Activated CD4-positive, alpha-beta T cell treated with anti-CD3 and anti-CD28 coated beads, Interleukin-2, amount 50 U/mL, for 16 hours (primary cell): ENCODE measurements at regions not wholly inside any gene's neighbourhood (a gene's known extent, or its start where the extent isn't known, plus 50 kb on each side); places are given as distances from the start of the nearest gene placed in this dataset.
"Not testable (repeated sequence)": the region's sequence is repeated elsewhere in the genome, so short reads cannot be mapped to it uniquely, and the experiment has no call there.

Experiments used
- DNase-seq: peaks from one replicate; pipeline ENCODE4 v3.0.0-alpha.2; 2020

DNA sequence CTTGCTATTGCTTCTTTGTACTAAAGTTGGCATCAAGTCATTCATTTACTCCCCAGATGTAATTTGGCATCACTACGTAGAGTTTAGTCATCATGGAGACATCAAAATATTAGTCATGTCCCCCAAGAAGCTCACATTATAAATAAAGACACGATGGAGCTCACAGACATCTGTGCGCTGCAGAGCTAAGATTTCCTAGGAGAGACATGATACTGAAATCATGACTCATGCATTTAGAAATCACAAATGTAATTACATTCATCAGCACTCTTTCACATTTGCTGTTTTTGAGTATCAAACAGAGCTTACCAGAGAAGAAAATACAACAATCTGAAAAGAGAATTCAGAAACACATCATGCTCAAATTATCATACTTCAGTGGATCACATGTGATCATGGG is 169.8 kb downstream of the LRIG3 start:
- no peak for DNase-seq

DNA sequence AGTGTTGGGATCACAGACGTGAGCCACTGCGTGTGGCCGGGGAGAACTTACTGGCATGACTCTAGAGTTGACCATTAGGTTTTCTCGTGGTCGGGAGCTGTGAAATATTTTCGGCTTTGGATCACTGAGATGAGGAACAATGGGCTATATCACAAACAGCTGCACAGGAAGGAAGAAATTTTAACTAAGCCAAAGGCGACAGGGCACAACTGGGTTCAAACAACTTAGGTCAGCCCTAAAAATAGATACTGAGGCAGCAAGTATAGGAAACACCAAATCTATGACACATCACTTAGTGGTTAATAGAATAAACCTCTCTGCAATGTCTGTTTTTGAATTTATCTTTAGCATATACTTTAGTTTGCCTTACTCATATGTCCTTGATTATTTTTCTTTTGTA is 162.9 kb downstream of the LRIG3 start:
- DNase-seq = no peak

- DNase-seq = not testable (repeated sequence)
Measured at GRCh38 chr12:58759745-58760144, 160.6 kb downstream of the LRIG3 start.

GRCh38 chr12:58761308-58761707 is 159.0 kb downstream of the LRIG3 start:
- no peak for DNase-seq

GRCh38 chr12:58764100-58764953 is 156.0 kb downstream of the LRIG3 start:
- DNase-seq = no peak

DNA sequence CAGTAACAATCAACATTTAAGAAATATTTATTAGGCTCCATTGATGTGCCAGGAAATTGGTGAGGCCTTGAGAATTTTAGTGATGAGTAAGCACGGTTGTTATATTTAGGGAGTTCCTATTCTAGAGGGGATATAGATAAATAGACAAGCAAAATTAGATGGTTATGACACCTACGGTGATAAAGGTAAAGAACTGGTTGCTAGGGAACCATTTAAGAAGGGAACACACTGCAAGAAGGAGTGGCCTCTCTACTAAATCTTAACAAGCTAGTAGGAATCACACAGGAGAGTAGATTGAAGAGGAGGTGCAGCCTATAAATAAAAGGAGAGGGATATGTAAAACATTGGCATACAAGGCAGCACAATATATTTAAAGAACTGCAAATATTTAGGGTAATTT is 155.2 kb downstream of the LRIG3 start:
- DNase-seq = no peak

DNA sequence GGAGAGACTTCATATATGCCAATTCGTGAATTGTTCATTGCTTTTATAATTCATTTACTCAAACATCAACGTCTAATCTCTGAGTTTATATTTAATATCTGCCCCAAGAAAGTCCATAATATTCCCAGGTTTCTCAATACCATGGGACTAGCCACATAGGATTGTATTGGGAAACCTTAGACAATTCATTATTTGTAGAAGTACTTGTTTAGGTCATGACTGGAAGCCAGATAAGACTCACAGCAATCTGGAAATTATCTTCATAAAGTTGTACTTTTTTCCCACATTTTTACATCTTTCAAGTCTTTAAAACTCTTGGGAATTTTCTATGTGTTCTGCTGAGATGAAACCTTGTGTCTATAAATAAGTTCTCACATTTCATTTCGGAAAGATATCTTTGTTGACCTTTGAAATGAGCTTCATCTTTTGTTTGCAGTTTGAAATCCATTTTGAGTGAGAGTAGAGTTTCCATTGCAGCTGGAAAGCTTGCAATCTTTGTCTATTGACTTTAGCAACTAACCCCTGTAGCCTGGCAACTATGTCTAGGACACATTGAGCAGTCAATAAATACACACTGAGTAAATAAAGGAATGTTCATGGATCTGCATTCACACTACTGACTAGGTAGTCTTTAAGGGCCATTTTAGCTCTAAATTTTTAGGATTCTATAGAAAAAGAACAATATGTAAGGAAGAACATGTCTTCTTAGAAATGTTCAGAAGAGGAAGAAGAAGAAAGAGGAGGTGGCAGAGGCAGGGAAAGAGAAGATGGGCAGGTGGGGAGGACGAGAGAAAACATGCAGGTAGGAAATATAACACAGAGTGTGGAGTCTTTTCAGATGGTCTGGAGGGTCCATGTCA is 154.4 kb downstream of the LRIG3 start:
- no peak for DNase-seq

- DNase-seq = no peak
Measured at GRCh38 chr12:58766513-58766870, 153.8 kb downstream of the LRIG3 start.

- DNase-seq = no peak
Measured at GRCh38 chr12:58767496-58767895, 152.8 kb downstream of the LRIG3 start.

DNA sequence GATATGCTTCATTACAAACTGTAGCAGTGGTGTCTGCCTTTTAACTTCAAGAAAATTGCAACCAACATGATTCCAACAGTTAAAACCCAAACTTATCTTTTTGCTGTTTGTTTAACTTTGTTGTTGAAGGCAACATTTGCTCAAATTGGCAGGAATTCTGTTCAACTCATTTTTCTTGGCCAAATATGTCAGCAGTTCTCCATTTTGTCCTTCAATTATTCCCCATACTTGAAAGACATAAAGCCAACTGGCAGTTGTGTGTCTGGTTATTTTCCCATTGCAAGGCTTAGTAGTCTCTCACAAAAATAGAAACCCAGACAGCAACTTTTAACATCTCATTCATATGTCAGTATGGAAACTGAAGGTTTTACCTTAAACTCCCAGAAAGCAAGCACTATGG is 146.3 kb downstream of the LRIG3 start:
- DNase-seq = no peak

DNA sequence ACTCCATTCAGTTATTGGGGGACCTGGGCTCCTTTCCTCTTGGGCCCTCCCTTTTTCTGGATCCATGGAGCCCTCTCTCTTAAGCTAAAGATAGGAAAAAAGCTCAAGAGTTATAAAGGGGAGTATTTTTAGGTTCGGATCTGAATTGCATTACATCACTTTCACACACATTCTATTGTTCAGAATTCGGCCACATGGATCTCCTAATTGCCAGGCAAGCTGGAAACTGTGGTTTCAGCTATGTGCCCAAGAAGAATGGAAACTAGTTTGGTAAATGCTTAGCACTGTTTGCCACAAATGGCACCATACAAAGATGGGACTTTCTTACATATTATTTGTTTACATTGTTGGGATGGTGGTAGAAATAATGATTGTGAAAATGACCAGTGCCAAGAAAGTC is 145.6 kb downstream of the LRIG3 start:
- no peak for DNase-seq

DNA sequence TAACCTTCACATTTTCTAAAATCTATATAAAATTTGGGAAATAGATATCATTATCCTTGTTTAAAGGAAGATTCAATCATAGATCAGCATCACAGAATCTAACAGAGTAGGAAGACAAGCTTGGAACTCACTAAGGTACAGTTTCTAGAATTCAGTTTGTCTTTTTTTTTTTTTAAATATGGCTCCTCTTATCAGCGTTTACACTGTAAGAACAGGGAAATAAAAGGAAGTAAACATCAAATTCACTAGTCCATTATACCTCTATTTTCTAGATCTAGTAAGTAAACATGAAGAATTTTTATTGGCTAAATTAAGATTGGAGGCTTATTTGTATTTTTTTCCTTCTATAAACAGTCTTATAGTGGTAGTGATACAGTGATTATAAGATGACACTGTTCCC is 144.9 kb downstream of the LRIG3 start:
- no peak for DNase-seq

- no peak for DNase-seq
Measured at GRCh38 chr12:58776144-58776543, 144.2 kb downstream of the LRIG3 start.

DNA sequence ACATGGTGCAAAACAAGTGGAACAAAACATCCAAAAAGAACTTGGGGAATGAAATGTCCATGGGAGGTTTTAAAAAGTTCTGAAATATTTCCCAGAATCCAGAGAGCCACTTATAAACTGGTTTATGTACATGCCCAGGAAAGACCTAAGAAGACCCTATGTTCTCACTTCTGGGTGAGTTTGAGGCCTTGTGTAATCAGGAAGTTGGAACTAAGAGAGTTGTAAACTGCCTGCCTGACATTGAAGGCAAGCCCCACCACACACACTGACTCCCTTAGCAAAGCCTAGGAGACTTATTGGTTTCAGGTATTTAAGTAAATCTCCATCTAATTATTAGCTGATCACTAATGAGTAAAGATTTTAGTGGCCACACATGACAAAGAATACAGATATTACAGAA is 142.5 kb downstream of the LRIG3 start:
- no peak for DNase-seq

DNA sequence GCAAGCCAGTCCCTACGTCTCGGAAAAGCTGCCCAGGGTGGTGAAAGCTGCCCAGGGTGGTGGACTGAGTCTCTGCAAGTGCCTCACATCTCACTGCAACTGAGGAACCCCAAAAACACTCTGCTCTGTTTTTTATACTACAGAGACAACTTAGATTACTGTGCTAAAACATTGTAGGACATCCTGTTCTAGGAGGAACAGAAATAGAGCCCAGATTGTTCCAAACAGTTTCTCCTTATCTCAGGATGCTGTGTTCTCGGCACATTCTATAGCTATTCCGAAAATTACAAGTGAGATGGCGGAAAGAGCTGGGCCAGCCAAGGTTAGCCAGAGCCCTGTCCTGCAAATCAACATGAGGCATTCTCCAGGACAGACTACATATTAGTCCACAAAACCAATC is 138.7 kb downstream of the LRIG3 start:
- no peak for DNase-seq

DNA sequence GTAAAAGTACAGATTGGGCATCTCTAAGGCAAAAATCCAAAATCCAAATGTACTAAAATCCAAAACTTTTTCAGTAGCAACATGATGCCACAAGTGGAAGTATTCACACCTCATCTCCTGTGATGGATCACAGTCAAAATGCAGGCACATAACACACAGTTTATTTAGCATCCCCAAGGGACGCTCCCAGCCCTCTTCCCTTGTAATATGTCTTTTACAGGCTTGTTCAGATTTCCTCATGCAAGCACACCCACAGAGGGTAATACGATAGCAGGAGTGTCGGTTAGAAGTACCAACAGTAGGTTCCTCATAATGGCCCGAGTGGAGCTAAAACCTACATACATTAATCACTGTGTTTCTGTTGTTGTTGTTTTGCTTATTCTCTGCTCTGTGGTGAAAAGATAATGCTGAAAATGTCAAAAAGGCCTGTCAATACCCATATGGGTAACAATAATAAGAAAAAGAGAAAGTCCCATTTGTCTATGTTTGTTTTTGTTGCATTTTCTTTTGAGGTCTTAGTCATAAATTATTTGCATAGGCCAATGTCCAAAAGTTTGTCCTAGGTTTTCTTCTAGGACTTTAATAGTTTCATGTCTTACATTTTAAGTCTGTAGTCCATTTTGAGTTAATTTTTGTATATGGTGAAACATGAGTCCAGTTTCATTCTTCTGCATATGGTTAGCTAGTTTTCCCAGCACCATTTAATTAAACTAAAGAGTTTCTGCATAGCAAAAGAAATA is 133.1 kb downstream of the LRIG3 start:
- no peak for DNase-seq

DNA sequence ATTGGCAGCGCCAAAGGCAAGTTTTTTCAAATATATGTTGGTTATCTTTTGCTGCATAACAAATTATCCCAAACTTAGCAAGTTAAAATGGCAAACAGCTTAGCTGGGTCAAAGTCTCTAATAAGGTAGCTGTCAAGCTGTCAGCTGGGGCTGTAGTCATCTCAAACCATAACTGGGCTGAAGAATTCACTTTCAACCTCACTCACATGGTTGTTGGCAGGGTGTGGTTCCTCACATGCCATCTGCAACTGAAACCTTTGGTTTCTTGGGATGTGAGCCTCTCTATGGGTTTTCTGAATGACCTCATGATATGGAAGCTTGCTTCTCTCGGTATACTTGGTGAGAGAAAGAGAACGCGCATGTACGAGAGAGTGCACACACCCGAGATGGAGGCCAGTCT is 125.4 kb downstream of the LRIG3 start:
- DNase-seq = no peak

DNA sequence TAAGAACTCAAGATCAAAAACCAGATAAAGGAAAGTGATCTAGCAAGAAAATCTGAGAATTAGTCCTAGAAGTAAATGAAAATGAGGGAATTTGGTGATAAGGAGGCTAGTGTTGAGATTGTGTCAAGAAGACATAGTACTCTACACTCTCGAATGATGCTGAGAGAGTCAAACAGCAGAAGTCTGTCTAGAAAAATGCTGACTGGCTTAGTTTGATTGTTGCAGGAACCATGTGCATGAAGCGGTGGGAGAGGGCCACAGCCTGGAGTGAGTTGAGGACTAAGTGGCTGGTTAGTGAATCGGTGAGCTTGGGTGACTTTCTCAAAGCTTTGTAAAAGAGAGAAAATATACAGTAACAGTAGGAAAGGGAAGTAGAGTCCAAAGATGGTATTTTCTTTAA is 124.5 kb downstream of the LRIG3 start:
- DNase-seq = no peak

- DNase-seq = no peak
Measured at GRCh38 chr12:58801986-58802385, 118.3 kb downstream of the LRIG3 start.

DNA sequence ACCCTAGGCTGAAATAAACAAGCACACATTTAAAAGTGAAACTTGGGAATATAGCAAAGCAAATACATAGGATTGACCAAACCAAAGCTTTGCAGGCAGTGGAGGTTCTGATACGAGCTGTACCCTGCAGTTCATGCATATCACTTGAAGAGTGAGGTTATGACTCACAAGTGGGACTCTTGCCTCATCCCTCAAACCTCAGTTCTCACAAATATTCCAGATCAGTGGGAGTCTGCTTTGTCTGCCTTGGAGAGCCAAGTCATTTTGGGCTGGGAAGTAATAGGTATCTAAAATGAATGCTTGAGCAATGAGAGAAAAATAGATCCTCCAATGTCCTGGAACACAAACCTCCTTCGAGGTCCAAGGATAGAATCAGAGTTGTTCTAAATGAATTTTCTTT is 116.4 kb downstream of the LRIG3 start:
- DNase-seq = no peak

DNA sequence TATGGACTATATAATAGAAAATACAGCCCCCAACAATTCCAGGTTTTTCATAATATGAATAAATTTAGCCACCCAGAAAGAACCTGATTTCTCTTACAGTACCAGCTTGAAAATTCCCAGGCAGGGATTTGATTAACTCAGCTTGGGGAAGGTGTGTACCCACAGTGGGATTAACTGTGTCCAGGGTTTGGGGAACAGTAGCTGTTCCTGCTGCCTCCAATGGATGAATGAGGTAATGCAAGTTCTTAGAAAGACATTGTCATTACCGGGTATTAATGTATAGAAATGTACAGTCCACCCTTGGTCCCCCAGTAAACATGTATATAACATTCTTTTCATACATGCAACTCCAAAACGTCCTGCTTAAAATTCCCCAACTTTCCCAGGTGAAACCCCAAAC is 115.6 kb downstream of the LRIG3 start:
- peak; percentile 1 for DNase-seq

DNA sequence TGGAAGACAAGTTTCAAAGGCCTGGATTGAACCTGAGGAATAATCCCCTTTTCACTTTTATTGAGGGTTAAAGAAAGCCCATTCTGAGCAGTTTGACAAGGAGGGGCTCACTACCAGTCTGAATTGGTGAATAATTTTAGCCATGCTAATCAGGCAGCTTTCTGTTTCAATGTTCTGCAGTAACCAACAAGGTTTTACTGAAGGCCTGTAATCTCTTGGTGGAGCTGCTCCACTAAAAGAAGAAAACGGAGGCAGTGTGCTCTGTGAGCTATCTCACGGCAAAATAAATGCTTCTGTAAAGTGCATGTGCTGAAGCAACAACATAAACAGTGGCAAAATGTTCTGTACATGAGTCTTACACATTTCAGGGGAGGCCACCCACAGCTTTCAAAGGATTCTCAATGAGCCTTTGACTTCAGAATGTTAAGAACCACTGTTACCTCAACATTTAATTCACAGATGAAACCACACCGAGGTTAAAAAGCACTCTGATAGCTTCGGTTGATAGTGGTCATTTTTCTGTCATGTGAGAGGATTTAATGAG is 111.2 kb downstream of the LRIG3 start:
- no peak for DNase-seq

GRCh38 chr12:58811346-58811745 is 109.0 kb downstream of the LRIG3 start:
- no peak for DNase-seq
